ENCODE measurements at regions not wholly inside any gene's neighbourhood (a gene's known extent, or its start where the extent isn't known, plus 50 kb on each side); places are given as distances from the start of the nearest gene placed in this dataset.
"Not testable (repeated sequence)": the region's sequence is repeated elsewhere in the genome, so short reads cannot be mapped to it uniquely, and the experiment has no call there.

GRCh38 chr4:62495032-62495431, 1294.9 kb downstream of the ADGRL3 start:
- no peak for DNase-seq

GRCh38 chr4:62491756-62492155, 1291.6 kb downstream of the ADGRL3 start:
- DNase-seq: not testable (repeated sequence)

GRCh38 chr4:62490635-62491034, 1290.5 kb downstream of the ADGRL3 start:
- no peak for DNase-seq

- DNase-seq: no peak
Observed at GRCh38 chr4:62487016-62487415, 1286.9 kb downstream of the ADGRL3 start.

GRCh38 chr4:62484357-62484756, 1284.2 kb downstream of the ADGRL3 start:
- no peak for DNase-seq

- DNase-seq: no peak
Observed at GRCh38 chr4:62482355-62482754, 1282.2 kb downstream of the ADGRL3 start.

GRCh38 chr4:62475596-62475995, 1275.5 kb downstream of the ADGRL3 start:
- no peak for DNase-seq

- DNase-seq: no peak
Observed at GRCh38 chr4:62474802-62475201, 1274.7 kb downstream of the ADGRL3 start.

GRCh38 chr4:62471021-62471420, 1270.9 kb downstream of the ADGRL3 start:
- DNase-seq: no peak

GRCh38 chr4:62470421-62470983, 1270.4 kb downstream of the ADGRL3 start:
- no peak for DNase-seq

- DNase-seq: no peak
Observed at GRCh38 chr4:62470020-62470419, 1269.9 kb downstream of the ADGRL3 start.

- no peak for DNase-seq
Observed at GRCh38 chr4:62461961-62462360, 1261.8 kb downstream of the ADGRL3 start.

- DNase-seq: no peak
Observed at GRCh38 chr4:62460329-62460728, 1260.2 kb downstream of the ADGRL3 start.

- DNase-seq: no peak
Observed at GRCh38 chr4:62457356-62457755, 1257.2 kb downstream of the ADGRL3 start.

GRCh38 chr4:62455871-62456270, 1255.7 kb downstream of the ADGRL3 start:
- no peak for DNase-seq

- DNase-seq: no peak
Observed at GRCh38 chr4:62454535-62454934, 1254.4 kb downstream of the ADGRL3 start.

GRCh38 chr4:62450740-62451139, 1250.6 kb downstream of the ADGRL3 start:
- DNase-seq: no peak

GRCh38 chr4:62449538-62449937, 1249.4 kb downstream of the ADGRL3 start:
- no peak for DNase-seq

GRCh38 chr4:62448911-62449310, 1248.8 kb downstream of the ADGRL3 start:
- no peak for DNase-seq

- no peak for DNase-seq
Observed at GRCh38 chr4:62439051-62439450, 1238.9 kb downstream of the ADGRL3 start.

GRCh38 chr4:62434921-62435320, 1234.8 kb downstream of the ADGRL3 start:
- no peak for DNase-seq

GRCh38 chr4:62431513-62432231, 1231.5 kb downstream of the ADGRL3 start:
- not testable (repeated sequence) for DNase-seq

- no peak for DNase-seq
Observed at GRCh38 chr4:62429297-62429696, 1229.2 kb downstream of the ADGRL3 start.

- DNase-seq: no peak
Observed at GRCh38 chr4:62415256-62415655, 1215.1 kb downstream of the ADGRL3 start.

- DNase-seq: no peak
Observed at GRCh38 chr4:62414563-62414962, 1214.4 kb downstream of the ADGRL3 start.
